ENCODE measurements at regions not wholly inside any gene's neighbourhood (a gene's known extent, or its start where the extent isn't known, plus 50 kb on each side); places are given as distances from the start of the nearest gene placed in this dataset.

DNA sequence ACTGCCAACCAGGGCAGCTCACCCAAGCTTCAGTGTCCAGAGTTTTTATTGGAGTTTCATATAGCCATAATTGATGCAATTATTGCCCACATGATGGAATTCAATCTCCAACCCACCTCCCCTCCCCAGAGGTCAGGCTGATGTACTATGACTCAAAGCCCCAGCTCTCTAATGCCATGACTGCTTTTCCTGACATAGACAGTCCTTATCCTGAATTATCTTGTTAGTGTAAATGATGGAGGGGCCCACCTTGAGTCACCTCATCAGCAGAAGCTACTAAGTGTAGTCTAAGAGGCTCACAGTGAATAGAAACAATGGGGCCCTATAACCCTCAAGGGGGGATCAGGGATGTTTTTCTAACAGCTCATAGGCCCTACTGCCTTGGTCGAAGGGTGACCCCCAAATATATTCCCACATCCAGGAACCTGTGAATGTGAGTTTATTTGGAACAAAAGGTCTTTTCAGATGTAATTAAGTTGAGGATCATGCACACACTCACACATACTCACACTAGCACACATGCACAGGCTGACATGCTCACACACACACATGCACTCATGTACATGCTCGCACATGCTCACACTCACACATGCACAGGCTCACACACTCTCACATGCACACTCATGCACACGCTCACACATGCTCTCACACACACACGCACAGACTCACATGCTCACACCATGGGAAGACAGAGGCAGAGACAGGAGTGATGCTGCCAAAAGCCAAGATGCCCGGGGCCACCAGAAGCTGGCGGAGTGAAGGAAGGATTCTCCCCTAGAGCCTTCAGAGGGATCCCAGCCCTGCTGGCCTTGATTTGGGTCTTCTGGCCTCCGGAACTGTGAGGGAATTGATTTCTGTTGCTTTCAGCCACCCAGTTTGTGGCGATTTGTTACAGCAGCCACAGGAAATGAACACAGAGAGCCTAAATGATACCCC lies 131.2 kb upstream of the SMAD3 start (continued):
- TF ChIP-seq, protein P1, sequence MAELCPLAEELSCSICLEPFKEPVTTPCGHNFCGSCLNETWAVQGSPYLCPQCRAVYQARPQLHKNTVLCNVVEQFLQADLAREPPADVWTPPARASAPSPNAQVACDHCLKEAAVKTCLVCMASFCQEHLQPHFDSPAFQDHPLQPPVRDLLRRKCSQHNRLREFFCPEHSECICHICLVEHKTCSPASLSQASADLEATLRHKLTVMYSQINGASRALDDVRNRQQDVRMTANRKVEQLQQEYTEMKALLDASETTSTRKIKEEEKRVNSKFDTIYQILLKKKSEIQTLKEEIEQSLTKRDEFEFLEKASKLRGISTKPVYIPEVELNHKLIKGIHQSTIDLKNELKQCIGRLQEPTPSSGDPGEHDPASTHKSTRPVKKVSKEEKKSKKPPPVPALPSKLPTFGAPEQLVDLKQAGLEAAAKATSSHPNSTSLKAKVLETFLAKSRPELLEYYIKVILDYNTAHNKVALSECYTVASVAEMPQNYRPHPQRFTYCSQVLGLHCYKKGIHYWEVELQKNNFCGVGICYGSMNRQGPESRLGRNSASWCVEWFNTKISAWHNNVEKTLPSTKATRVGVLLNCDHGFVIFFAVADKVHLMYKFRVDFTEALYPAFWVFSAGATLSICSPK (IDR thresholded peaks at IDR 0.05; ENCODE audit: borderline replicate concordance), result no peak
- no peak for TF ChIP-seq HDAC8 (tag; IDR thresholded peaks at IDR 0.05)

DNA sequence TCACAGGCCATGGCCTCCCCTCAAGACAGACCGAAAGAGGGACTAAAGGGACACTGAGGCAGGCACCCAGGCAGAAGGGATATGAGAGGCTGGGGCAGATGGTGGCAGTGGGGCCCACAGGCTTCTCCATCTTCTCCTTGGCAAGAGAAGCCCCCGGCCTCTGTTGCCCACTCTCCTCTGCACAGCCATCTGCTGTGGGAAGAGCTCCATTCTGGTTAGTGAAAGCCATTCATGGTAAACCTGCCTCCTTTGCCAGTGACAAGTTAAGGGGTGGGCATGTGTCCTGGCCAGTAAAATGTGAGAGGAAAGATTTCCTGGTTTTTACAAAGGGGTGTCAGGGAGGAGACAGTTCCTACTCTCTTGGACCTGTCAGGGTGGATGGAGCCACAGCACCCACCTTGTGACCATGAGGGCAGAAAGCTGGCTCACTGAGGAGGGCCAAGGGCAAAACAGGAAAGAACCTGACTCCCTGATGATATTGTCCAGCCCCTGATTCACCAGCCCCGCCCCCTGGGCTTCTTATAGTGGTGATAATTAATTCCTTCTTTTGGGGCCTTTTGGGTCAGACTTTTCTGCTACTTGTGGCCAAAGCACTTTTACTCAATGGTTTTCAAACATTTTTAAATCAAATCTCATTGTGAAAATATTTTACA lies 130.4 kb upstream of the SMAD3 start:
- H3K4me1 ChIP-seq (replicated peaks in 1 of 2; ENCODE audit: control insufficient read depth in 2 of 2, insufficient read depth in 2 of 2, low read length in 2 of 2), result peaks cover 26 to 30% of the 10 kb centered on the region in 2 experiments
- 34% methylated on average over 3 of the region's 3 CpGs for WGBS (ENCODE audit: insufficient coverage, low coverage, missing lambda C conversion rate)
- no peaks in the 10 kb centered on the region for H3K9me1 ChIP-seq (ENCODE audit: control insufficient read depth, insufficient read depth, low read length)
- ChIA-PET CTCF (ENCODE audit: low intra/inter-chr PET ratio) (interaction anchor here (0.6 kb wide), 1 partner anchor 160 kb away, joined by 3 read pairs; no protein-coding TSS in a partner anchor), POLR2A (no interaction called here)
- no peaks in the 10 kb centered on the region; a peak in 1 of 5 replicates for H3K27me3 ChIP-seq (ENCODE audit: control insufficient read depth in 2 of 2, insufficient read depth in 2 of 2, low read length in 2 of 2)
- no peak overlapping the region for H2AFZ ChIP-seq (ENCODE audit: low read depth, low read length)
- no peak overlapping the region for H3K4me3 ChIP-seq
- no TSS peak for BruUV-seq (replicated peaks)
- H3K9ac ChIP-seq (ENCODE audit: insufficient read depth in 1 of 2, low read depth in 2 of 2, low read length in 2 of 2), result no peak overlapping the region
- no peak for DNase-seq (ENCODE audit: extremely low read depth in 1 of 4, low spot score in 3 of 4)
- no peak overlapping the region for H3K27ac ChIP-seq (ENCODE audit: extremely low read depth, low read depth, low read length)
- FAIRE-seq, result no peak
- ATAC-seq, result no peak
- in situ Hi-C loops (cut with MboI) (loop anchor here (10.0 kb wide), 1 partner anchor 900 kb away; no protein-coding TSS in a partner anchor), intact Hi-C loops (cut with micrococcal nuclease) (no loop called here)
- H3K4me2 ChIP-seq (ENCODE audit: insufficient read depth, low read length), result no peak overlapping the region
- H4K20me1 ChIP-seq (replicated peaks; ENCODE audit: control insufficient read depth, insufficient read depth, low read length), result no peaks in the 10 kb centered on the region
- H3K36me3 ChIP-seq (ENCODE audit: control insufficient read depth, insufficient read depth, low read length), result no peaks in the 10 kb centered on the region
- H3K79me2 ChIP-seq (ENCODE audit: control insufficient read depth, insufficient read depth, low read length), result no peaks in the 10 kb centered on the region
- H3K9me3 ChIP-seq (replicated peaks; ENCODE audit: control insufficient read depth, insufficient read depth, low read depth, low read length), result 0 out of 2 replicates have a peak, but pooled peaks cover 3% of the 10 kb centered on the region
- TF ChIP-seq EWSR1 (IDR thresholded peaks at IDR 0.05; ENCODE audit: borderline replicate concordance, low read depth, partially characterized antibody), result no peak
- no peak for TF ChIP-seq SMC3 (conservative IDR thresholded peaks at IDR 0.05; ENCODE audit: insufficient read depth, low read depth, low read length)
- no peak for TF ChIP-seq PRMT5 (CRISPR knock-in tag; IDR thresholded peaks at IDR 0.05)
- TF ChIP-seq ZNF253 (CRISPR knock-in tag; conservative IDR thresholded peaks at IDR 0.05), result no peak
- TF ChIP-seq, protein P2, sequence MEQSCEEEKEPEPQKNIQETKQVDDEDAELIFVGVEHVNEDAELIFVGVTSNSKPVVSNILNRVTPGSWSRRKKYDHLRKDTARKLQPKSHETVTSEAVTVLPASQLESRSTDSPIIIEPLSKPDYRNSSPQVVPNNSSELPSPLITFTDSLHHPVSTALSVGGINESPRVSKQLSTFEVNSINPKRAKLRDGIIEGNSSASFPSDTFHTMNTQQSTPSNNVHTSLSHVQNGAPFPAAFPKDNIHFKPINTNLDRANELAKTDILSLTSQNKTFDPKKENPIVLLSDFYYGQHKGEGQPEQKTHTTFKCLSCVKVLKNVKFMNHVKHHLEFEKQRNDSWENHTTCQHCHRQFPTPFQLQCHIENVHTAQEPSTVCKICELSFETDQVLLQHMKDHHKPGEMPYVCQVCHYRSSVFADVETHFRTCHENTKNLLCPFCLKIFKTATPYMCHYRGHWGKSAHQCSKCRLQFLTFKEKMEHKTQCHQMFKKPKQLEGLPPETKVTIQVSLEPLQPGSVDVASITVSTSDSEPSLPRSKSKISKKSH (CRISPR knock-in tag; IDR thresholded peaks at IDR 0.05), result no peak
- TF ChIP-seq ZNF184 (CRISPR knock-in tag; IDR thresholded peaks at IDR 0.05), result no peak
- no peak for TF ChIP-seq ZNF311 (CRISPR knock-in tag; IDR thresholded peaks at IDR 0.05)
- no peak for TF ChIP-seq JUND (IDR thresholded peaks at IDR 0.05; ENCODE audit: borderline replicate concordance, low read depth, low read length)
- TF ChIP-seq JUND (tag; IDR thresholded peaks at IDR 0.05; ENCODE audit: borderline replicate concordance, low read depth, low read length), result no peak
- TF ChIP-seq, protein P3, sequence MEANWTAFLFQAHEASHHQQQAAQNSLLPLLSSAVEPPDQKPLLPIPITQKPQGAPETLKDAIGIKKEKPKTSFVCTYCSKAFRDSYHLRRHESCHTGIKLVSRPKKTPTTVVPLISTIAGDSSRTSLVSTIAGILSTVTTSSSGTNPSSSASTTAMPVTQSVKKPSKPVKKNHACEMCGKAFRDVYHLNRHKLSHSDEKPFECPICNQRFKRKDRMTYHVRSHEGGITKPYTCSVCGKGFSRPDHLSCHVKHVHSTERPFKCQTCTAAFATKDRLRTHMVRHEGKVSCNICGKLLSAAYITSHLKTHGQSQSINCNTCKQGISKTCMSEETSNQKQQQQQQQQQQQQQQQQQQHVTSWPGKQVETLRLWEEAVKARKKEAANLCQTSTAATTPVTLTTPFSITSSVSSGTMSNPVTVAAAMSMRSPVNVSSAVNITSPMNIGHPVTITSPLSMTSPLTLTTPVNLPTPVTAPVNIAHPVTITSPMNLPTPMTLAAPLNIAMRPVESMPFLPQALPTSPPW (CRISPR knock-in tag; IDR thresholded peaks at IDR 0.05), result no peak
- no peak for TF ChIP-seq RHOXF2B (CRISPR knock-in tag; conservative IDR thresholded peaks at IDR 0.05)
